ENCODE measurements at regions not wholly inside any gene's neighbourhood (a gene's known extent, or its start where the extent isn't known, plus 50 kb on each side); places are given as distances from the start of the nearest gene placed in this dataset.

GRCh38 chr14:98959958-98960616, 311.9 kb downstream of the BCL11B start:
- DNase-seq: peak; percentile 13

GRCh38 chr14:98960617-98961013, 311.4 kb downstream of the BCL11B start:
- no peak for DNase-seq

- DNase-seq: no peak
Observed at GRCh38 chr14:98961191-98961590, 310.8 kb downstream of the BCL11B start.

GRCh38 chr14:98962118-98962517, 309.9 kb downstream of the BCL11B start:
- DNase-seq: no peak

GRCh38 chr14:98963610-98964009, 308.4 kb downstream of the BCL11B start:
- DNase-seq: no peak

GRCh38 chr14:98964171-98964570, 307.8 kb downstream of the BCL11B start:
- no peak for DNase-seq

GRCh38 chr14:98965076-98965475, 306.9 kb downstream of the BCL11B start:
- no peak for DNase-seq

- DNase-seq: no peak
Observed at GRCh38 chr14:98966016-98966415, 306.0 kb downstream of the BCL11B start.

- DNase-seq: no peak
Observed at GRCh38 chr14:98966475-98967162, 305.4 kb downstream of the BCL11B start.

- DNase-seq: no peak
Observed at GRCh38 chr14:98974113-98974512, 297.9 kb downstream of the BCL11B start.

- DNase-seq: no peak
Observed at GRCh38 chr14:98976271-98976670, 295.7 kb downstream of the BCL11B start.

GRCh38 chr14:98977451-98977850, 294.5 kb downstream of the BCL11B start:
- DNase-seq: no peak

GRCh38 chr14:98982986-98983385, 289.0 kb downstream of the BCL11B start:
- no peak for DNase-seq

- DNase-seq: no peak
Observed at GRCh38 chr14:98984027-98984718, 287.8 kb downstream of the BCL11B start.

GRCh38 chr14:98984719-98985041, 287.3 kb downstream of the BCL11B start:
- DNase-seq: no peak

- DNase-seq: no peak
Observed at GRCh38 chr14:98993818-98994217, 278.2 kb downstream of the BCL11B start.

- no peak for DNase-seq
Observed at GRCh38 chr14:98994561-98994960, 277.4 kb downstream of the BCL11B start.

- no peak for DNase-seq
Observed at GRCh38 chr14:98997526-98998205, 274.3 kb downstream of the BCL11B start.

- DNase-seq: no peak
Observed at GRCh38 chr14:98999345-98999744, 272.7 kb downstream of the BCL11B start.

- DNase-seq: no peak
Observed at GRCh38 chr14:98999901-99000300, 272.1 kb downstream of the BCL11B start.

- no peak for DNase-seq
Observed at GRCh38 chr14:99001241-99001640, 270.8 kb downstream of the BCL11B start.

- DNase-seq: no peak
Observed at GRCh38 chr14:99003646-99004045, 268.4 kb downstream of the BCL11B start.

- no peak for DNase-seq
Observed at GRCh38 chr14:99004112-99004511, 267.9 kb downstream of the BCL11B start.

- DNase-seq: no peak
Observed at GRCh38 chr14:99006276-99006675, 265.7 kb downstream of the BCL11B start.
